ENCODE measurements at regions not wholly inside any gene's neighbourhood (a gene's known extent, or its start where the extent isn't known, plus 50 kb on each side); places are given as distances from the start of the nearest gene placed in this dataset.
A peak's percentile ranks its signal among the peaks of the same experiment; 100 is the strongest.

DNA sequence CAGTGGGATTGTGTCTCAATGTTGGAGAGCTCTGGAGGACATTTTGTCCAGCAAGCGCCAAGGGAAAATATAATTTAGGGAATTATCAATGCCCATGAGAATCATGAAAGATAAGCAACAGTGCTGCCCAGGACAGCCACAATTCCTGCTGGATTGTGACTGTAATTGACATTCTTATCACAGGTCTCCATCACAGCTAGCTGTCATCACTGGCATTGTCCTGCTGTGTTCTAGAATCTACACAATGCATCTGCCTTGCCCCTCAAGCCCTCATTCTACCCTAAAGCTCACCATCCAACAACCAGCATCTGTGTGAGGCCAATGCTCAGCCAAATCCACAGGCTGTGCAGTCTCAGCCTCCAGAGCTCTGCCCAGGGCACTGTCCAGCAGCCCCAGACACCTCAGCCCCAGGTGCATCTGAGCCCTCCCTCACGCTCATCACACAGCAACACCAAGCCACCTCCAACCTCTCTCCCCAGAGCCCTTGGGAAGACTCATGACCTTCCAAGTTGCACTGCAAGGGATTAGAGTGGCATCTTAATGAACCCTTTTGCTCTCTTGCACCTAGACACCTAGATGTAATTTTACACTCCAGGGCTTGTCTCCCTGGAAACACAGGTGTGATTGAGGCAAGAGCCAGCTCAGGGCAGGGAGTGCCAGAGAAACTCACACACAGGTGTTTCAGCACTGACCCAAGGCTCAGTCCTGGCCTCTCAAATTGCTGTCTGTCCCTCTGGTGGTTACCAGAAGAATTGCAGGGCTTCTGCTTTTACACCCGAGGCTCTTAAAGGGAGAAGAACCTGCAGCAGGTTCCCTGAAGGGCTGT is 85.2 kb upstream of the PHACTR3 start:
- peaks cover 5% of the 10 kb centered on the region for H3K4me1 Mint-ChIP-seq
- no peak overlapping the region for H3K4me3 Mint-ChIP-seq
- no peaks in the 10 kb centered on the region for H3K36me3 Mint-ChIP-seq
- H3K27me3 Mint-ChIP-seq (ENCODE audit: low read depth): peaks cover 82% of the 10 kb centered on the region
- TF ChIP-seq, protein P1, sequence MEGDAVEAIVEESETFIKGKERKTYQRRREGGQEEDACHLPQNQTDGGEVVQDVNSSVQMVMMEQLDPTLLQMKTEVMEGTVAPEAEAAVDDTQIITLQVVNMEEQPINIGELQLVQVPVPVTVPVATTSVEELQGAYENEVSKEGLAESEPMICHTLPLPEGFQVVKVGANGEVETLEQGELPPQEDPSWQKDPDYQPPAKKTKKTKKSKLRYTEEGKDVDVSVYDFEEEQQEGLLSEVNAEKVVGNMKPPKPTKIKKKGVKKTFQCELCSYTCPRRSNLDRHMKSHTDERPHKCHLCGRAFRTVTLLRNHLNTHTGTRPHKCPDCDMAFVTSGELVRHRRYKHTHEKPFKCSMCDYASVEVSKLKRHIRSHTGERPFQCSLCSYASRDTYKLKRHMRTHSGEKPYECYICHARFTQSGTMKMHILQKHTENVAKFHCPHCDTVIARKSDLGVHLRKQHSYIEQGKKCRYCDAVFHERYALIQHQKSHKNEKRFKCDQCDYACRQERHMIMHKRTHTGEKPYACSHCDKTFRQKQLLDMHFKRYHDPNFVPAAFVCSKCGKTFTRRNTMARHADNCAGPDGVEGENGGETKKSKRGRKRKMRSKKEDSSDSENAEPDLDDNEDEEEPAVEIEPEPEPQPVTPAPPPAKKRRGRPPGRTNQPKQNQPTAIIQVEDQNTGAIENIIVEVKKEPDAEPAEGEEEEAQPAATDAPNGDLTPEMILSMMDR (IDR thresholded peaks at IDR 0.05; ENCODE audit: unreplicated experiment): peak; percentile 96
- H3K27ac Mint-ChIP-seq: no peak overlapping the region
- DNase-seq (ENCODE audit: low spot score in 2 of 2, unreplicated experiment in 2 of 2): no peak
- no peaks in the 10 kb centered on the region for H3K9me3 Mint-ChIP-seq

DNA sequence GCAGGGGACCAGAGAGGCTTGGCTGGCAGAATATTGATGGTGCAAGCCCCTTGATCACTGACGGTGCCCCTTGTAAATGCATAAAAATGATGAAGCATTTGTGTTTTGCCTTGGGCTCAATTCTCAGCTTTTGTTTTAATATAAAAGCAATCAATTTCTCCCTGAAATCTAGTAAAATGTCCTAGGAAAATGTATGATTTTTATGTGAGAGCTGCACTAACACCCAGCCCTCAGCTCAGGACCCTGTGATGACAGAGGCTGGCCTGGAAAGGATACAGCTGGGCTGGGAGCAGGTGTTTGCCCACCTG is 84.7 kb upstream of the PHACTR3 start:
- Mint-ChIP-seq H3K9me3 (no peaks in the 10 kb centered on the region), H3K4me3 (no peak overlapping the region), H3K27ac (no peak overlapping the region), H3K36me3 (no peaks in the 10 kb centered on the region), H3K27me3 (ENCODE audit: low read depth) (peaks cover 82% of the 10 kb centered on the region), H3K4me1 (peaks cover 5% of the 10 kb centered on the region)
- TF ChIP-seq, protein P1 (IDR thresholded peaks at IDR 0.05; ENCODE audit: unreplicated experiment): peak; percentile 51
- no peak for DNase-seq (ENCODE audit: low spot score in 2 of 2, unreplicated experiment in 2 of 2)

DNA sequence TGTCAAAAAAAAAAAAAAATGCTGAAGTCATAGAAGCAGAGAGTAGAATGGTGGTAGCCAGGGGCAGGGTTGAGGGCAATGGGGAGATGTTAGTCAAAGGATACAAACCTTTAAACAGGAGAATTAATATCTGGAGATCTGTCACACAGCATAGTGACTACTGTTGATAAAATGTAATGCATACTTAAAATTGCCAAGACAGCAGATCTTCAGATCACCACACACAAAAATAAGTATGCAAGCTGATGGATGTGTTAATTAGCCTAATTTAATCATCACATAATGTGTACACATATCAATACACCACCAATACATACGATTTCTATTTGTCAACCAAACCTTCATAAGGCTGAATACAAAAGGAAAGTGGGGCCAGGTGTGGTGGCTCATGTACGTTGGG is 83.5 kb upstream of the PHACTR3 start:
- Mint-ChIP-seq H3K36me3 (no peaks in the 10 kb centered on the region), H3K4me1 (peaks cover 2% of the 10 kb centered on the region), H3K4me3 (no peak overlapping the region), H3K27me3 (ENCODE audit: low read depth) (peaks cover 82% of the 10 kb centered on the region), H3K27ac (no peak overlapping the region), H3K9me3 (no peaks in the 10 kb centered on the region)
- DNase-seq (ENCODE audit: low spot score in 2 of 2, unreplicated experiment in 2 of 2): no peak
- TF ChIP-seq, protein P1 (IDR thresholded peaks at IDR 0.05; ENCODE audit: unreplicated experiment): no peak

DNA sequence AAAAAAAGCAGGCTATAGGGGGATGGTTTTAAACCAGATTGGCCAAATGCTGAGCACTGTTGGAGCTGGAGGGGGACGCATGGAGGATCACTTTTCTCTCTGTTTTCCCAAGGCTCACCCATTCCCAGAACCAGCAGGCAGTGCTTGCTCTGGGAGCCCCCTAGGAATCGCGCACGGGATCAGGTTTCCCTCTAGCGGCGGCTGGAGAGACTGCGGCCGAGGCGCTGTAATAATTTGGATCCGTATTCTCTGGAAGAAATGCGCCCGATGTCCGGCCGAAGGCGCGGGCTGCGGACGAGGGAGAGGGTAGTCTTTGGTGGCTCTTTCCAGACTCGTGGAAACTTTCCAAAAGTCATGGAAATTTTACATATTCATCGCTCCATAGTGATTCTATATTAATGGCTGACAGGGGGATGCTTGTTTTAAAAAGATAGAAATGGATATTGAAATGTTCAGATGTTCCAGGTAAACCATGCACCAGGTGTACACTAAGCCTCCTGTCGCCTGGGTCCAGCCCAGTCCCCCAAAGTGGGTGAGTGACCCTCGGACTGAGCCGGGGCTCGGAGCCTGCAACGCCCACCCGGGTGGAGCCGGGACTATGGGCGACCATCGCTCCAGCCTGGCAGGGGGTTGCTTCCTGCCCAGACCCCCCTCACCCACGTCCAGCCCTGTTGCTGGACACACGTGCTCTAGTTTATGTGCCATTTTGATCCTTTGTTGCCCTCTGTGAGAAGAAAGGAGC is 78.7 kb upstream of the PHACTR3 start:
- TF ChIP-seq, protein P1 (IDR thresholded peaks at IDR 0.05; ENCODE audit: unreplicated experiment): peak; percentile 85
- Mint-ChIP-seq H3K27ac (no peak overlapping the region), H3K9me3 (no peaks in the 10 kb centered on the region), H3K27me3 (ENCODE audit: low read depth) (peaks cover 94% of the 10 kb centered on the region), H3K36me3 (no peaks in the 10 kb centered on the region), H3K4me3 (no peak overlapping the region), H3K4me1 (peaks cover 2% of the 10 kb centered on the region)
- DNase-seq (ENCODE audit: low spot score in 2 of 2, unreplicated experiment in 2 of 2): peak in 1 of 2 experiments; percentile 84

DNA sequence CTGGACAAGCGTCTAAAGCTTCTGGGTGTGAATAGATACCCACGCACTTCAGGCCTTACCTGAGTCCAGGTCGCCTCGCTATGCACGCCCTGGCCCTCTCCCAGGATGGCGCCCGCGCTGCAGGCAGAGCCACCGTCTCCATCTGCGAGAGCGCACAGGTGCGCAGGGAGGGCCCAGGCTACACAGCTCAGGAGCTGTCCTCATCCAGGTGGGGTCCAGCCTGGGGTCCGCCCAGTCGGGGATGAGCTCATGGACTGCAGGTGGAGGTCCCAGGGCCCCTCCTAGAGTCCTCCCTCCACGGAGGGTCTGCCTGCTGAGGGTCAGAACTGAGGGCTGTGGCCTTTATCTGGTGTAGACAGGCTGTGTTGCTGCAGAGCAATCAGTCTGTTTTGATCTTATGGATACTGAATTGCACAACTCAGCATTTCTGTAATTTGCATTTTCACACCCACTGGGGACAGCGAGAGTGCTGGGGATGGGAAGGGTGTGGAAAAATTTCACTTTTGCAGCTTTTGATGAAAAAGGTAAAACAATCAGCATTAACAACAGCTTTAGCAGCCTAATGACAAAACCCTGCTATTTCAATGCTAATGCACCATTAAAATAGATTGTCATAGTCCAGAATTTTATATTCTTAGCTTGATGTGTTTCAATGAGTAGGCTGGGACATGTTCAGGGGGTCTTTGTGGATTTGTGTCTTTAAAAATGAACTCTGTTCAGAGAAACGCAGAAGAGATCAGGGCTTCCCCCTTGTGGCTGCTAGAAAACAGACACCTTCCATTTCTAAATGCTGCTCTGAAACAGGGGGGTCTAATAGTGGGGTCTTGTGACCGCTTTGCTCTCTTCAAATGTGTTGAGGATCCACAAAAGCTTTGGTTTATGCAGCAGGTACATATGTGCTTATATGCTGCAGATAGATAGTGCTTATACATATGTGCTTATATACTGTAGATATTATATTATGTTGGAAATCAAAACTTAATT is 77.8 kb upstream of the PHACTR3 start:
- Mint-ChIP-seq H3K9me3 (peaks cover 5% of the 10 kb centered on the region), H3K27me3 (ENCODE audit: low read depth) (peaks cover 94% of the 10 kb centered on the region)
- no peak for DNase-seq (ENCODE audit: low spot score in 2 of 2, unreplicated experiment in 2 of 2)

More for the DNA sequence above, 77.8 kb upstream of the PHACTR3 start:
- TF ChIP-seq, protein P1 (IDR thresholded peaks at IDR 0.05; ENCODE audit: unreplicated experiment): no peak
- Mint-ChIP-seq H3K4me1 (peaks cover 2% of the 10 kb centered on the region), H3K36me3 (no peaks in the 10 kb centered on the region), H3K4me3 (no peak overlapping the region), H3K27ac (no peak overlapping the region)

Data from mesothelial cell of epicardium (in vitro differentiated cells).